ENCODE measurements at regions not wholly inside any gene's neighbourhood (a gene's known extent, or its start where the extent isn't known, plus 50 kb on each side); places are given as distances from the start of the nearest gene placed in this dataset.

GRCh38 chr2:129870685-129871241 is 108.7 kb upstream of the RAB6C start:
- in situ Hi-C loops (cut with MboI; ENCODE audit: low sequenced_read_pairs in 4 of 4) (loop anchor here in 2 of 4 donors (25.0 kb wide), 2 partner anchors 658 to 1133 kb away; no protein-coding TSS in a partner anchor), intact Hi-C loops (cut with DNase I; ENCODE audit: low total_unique reads) (loop anchor here (10.0 kb wide), 1 partner anchor 1546 kb away; no protein-coding TSS in a partner anchor)
- Histone ChIP-seq H3K27me3 (no peaks in the 10 kb centered on the region), H3K9me3 (no peaks in the 10 kb centered on the region), H3K27ac (no peak overlapping the region), H3K4me3 (no peak overlapping the region), H3K36me3 (no peaks in the 10 kb centered on the region), H3K4me1 (no peaks in the 10 kb centered on the region)
- TF ChIP-seq POLR2A (IDR thresholded peaks at IDR 0.05), result no peak
- no peak for TF ChIP-seq CTCF (IDR thresholded peaks at IDR 0.05 in 4 of 5, conservative IDR thresholded peaks at IDR 0.05 in 1 of 5)
- DNase-seq (no peak), ATAC-seq (no peak)

GRCh38 chr2:129872446-129872845 is 107.0 kb upstream of the RAB6C start:
- no peaks in the 10 kb centered on the region for H3K36me3 ChIP-seq
- H3K27me3 ChIP-seq, result no peaks in the 10 kb centered on the region
- H3K9me3 ChIP-seq, result no peaks in the 10 kb centered on the region
- peaks cover 5 to 9% of the 10 kb centered on the region in 2 donors for H3K4me1 ChIP-seq
- DNase-seq (no peak), ATAC-seq (no peak)
- no peak for TF ChIP-seq CTCF (IDR thresholded peaks at IDR 0.05 in 4 of 5, conservative IDR thresholded peaks at IDR 0.05 in 1 of 5)
- no peak for TF ChIP-seq POLR2A (IDR thresholded peaks at IDR 0.05)
- no peak overlapping the region for H3K4me3 ChIP-seq
- in situ Hi-C loops (cut with MboI; ENCODE audit: low sequenced_read_pairs in 4 of 4), result loop anchor here in 2 of 4 donors (25.0 kb wide), 2 partner anchors 660 to 1135 kb away; no protein-coding TSS in a partner anchor
- H3K27ac ChIP-seq, result no peak overlapping the region
- intact Hi-C loops (cut with DNase I; ENCODE audit: low total_unique reads), result loop anchor here (10.0 kb wide), 1 partner anchor 1548 kb away; no protein-coding TSS in a partner anchor

GRCh38 chr2:129876541-129876940 is 102.9 kb upstream of the RAB6C start:
- DNase-seq, result no peak
- Histone ChIP-seq H3K27me3 (no peaks in the 10 kb centered on the region), H3K36me3 (no peaks in the 10 kb centered on the region), H3K4me1 (peaks cover 5 to 12% of the 10 kb centered on the region in 2 donors), H3K4me3 (peak overlapping the region; percentile 73 to 91 (median 83)), H3K27ac (peak overlapping the region in 3 of 4 donors; percentile 80 to 85 (median 84)), H3K9me3 (no peaks in the 10 kb centered on the region)
- TF ChIP-seq POLR2A (IDR thresholded peaks at IDR 0.05), result no peak
- TF ChIP-seq CTCF (IDR thresholded peaks at IDR 0.05 in 4 of 5, conservative IDR thresholded peaks at IDR 0.05 in 1 of 5), result no peak
- ATAC-seq, result no peak
- in situ Hi-C loops (cut with MboI; ENCODE audit: low sequenced_read_pairs in 4 of 4), result no loop called here
- intact Hi-C loops (cut with DNase I; ENCODE audit: low total_unique reads), result loop anchor here (5.0 to 10.0 kb wide), 2 partner anchors 466 to 1552 kb away; partner anchors contain the start of gene IMP4

GRCh38 chr2:129877289-129877741 is 102.2 kb upstream of the RAB6C start:
- in situ Hi-C loops (cut with MboI; ENCODE audit: low sequenced_read_pairs in 4 of 4), result no loop called here
- Histone ChIP-seq H3K9me3 (no peaks in the 10 kb centered on the region), H3K36me3 (no peaks in the 10 kb centered on the region), H3K4me1 (peaks cover 5 to 12% of the 10 kb centered on the region in 2 donors), H3K4me3 (peak overlapping the region; percentile 73 to 91 (median 83)), H3K27me3 (no peaks in the 10 kb centered on the region), H3K27ac (peak overlapping the region; percentile 80 to 85 (median 83))
- intact Hi-C loops (cut with DNase I; ENCODE audit: low total_unique reads), result loop anchor here (5.0 to 10.0 kb wide), 2 partner anchors 465 to 1553 kb away; partner anchors contain the start of gene IMP4
- TF ChIP-seq CTCF (IDR thresholded peaks at IDR 0.05 in 4 of 5, conservative IDR thresholded peaks at IDR 0.05 in 1 of 5) (no peak), POLR2A (IDR thresholded peaks at IDR 0.05) (no peak)
- ATAC-seq (peak; percentile 87 to 91), DNase-seq (peak; percentile 86 to 89)
